HCT116 (cell line): ENCODE measurements at regions not wholly inside any gene's neighbourhood (a gene's known extent, or its start where the extent isn't known, plus 50 kb on each side); places are given as distances from the start of the nearest gene placed in this dataset.

Experiments
- CTCF ChIP-seq, 3 experiments: fragments of 200-600 bp in 1 of 3; sonication (generic) in 1 of 3; IDR thresholded peaks in 2 of 3; conservative IDR thresholded peaks in 1 of 3; 2 replicates each; pipeline ENCODE4 v1.5.1; 2012 to 2017; ENCODE audit warnings: low read depth in 2 of 3, low read length in 2 of 3, antibody characterized with exemption in 1 of 3, borderline replicate concordance in 1 of 3, control low read depth in 1 of 3, mild to moderate bottlenecking in 1 of 3, mixed read lengths in 1 of 3, mixed run types in 1 of 3, moderate library complexity in 1 of 3; ENCODE audit not compliant: insufficient read depth in 1 of 3
- EZH2phosphoT487 ChIP-seq: fragments of 200-600 bp; IDR thresholded peaks from 2 replicates; pipeline ENCODE4 v1.6.1; 2018; ENCODE audit warnings: antibody characterized with exemption, borderline replicate concordance
- JUND ChIP-seq: IDR thresholded peaks from 2 replicates; pipeline ENCODE4 v1.6.1; 2012
- POLR2AphosphoS5 ChIP-seq: IDR thresholded peaks from 2 replicates; pipeline ENCODE4 v1.6.1; 2011; ENCODE audit warnings: mild to moderate bottlenecking, low read depth, low read length, moderate library complexity
- ZBTB33 ChIP-seq: IDR thresholded peaks from 2 replicates; pipeline ENCODE4 v1.6.1; 2011; ENCODE audit warnings: mild to moderate bottlenecking, low read length, moderate library complexity; ENCODE audit not compliant: insufficient replicate concordance; ENCODE audit errors: extremely low read depth
- ZNF274 ChIP-seq: fragments of 200-500 bp; sonication (Bioruptor generic); IDR thresholded peaks from 2 replicates; pipeline ENCODE4 v1.6.1; 2014; ENCODE audit warnings: mild to moderate bottlenecking, low read depth, low read length, inconsistent platforms

- TF ChIP-seq POLR2AphosphoS5 = no peak
- TF ChIP-seq EZH2phosphoT487 = no peak
- TF ChIP-seq CTCF (IDR thresholded peaks at IDR 0.05 in 2 of 3, conservative IDR thresholded peaks at IDR 0.05 in 1 of 3; ENCODE audit: borderline replicate concordance in 1 of 3, insufficient read depth in 1 of 3, low read depth in 2 of 3, low read length in 2 of 3) = no peak
- no peak for TF ChIP-seq ZBTB33
- no peak for TF ChIP-seq ZNF274
- no peak for TF ChIP-seq JUND
Measured at GRCh38 chr15:63441266-63441665, 59.6 kb upstream of the CA12 start.
